ENCODE measurements at regions not wholly inside any gene's neighbourhood (a gene's known extent, or its start where the extent isn't known, plus 50 kb on each side); places are given as distances from the start of the nearest gene placed in this dataset.

DNA sequence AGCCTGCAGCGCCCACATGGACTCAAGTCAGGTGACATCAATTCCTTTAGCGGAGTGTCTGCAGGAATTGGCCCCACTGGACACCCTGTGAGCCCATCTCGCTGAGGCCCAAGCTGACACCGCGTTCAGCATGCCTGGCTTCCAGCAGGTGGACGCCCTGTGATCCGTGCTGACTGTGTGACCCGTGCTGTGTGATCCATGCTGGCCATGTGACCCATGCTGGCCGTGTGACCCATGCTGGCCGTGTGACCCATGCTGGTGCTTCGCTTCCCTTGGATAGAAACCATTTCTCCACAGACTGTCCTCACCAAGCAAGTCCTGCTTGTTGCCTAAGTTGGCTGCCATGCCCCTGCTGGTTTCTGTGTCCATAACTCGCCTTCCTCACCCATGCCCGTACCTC lies 392.1 kb downstream of the BRD1 start:
- no peak for DNase-seq (ENCODE audit: low read depth)

DNA sequence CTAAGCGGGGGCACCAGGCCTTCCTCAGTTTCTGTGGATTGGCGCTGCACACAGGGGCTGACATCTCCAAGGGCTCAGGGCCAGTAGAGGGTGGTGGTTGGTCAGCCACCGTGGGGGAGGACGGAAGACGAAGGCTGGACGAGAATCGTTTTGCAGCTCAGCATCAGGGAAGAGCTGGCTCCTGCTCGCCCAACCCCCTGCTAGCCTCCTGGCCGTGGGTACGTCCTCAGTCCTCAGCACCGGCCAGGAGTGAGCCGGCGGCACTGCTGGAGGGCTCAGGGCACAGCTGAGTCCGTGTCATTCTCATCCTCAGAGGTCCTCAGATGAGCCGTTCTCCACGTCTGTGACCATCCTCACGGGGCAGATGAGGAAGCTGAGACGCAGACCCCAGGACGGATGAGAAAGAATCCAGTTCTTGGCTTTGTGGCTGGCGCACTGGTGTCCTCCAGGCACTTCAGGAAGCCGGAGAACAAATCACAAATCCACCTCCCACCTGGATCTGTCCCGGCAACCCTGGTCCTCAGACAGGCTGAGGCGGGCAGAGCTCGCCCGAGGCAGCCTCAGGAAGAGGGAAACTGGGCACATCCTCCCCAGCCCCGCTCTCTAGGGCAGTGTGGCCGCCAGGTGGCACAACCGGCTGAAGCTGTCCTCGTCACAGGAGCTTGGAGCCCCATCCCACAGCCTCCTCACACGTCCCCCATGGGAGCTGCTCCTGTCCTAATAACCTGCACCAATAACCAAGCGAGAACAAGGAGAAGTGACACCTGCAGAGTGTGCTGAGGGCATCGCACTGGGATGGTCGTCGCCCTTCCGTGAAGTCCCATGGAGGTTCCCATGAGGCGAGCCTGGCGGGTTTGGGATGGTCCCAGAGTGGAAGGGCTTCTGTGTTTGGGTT lies 393.7 kb downstream of the BRD1 start:
- DNase-seq (ENCODE audit: low read depth), result no peak

DNA sequence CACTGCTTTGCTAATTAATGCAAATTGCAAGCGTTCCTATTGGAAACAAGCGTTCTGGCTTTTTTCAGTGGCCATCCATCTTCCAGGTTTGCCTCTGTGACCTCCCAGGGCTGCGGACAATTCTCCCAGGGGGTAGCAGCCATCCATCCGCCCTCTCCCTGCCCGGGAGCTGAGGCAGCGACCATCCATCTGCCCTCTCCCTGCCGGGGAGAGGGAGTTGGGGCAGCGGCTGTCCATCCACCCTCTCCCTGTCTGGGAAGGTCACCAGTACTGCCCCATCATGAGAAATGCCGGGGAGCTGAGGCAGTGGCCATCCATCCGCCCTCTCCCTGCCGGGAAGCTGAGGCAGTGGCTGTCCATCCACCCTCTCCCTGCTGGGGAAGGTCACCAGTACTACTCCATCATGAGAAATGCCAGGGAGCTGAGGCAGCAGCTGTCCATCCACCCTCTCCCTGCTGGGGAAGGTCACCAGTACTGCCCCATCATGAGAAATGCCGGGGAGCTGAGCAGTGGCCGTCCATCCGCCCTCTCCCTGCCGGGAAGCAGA lies 394.7 kb downstream of the BRD1 start:
- no peak for DNase-seq (ENCODE audit: low read depth)

DNA sequence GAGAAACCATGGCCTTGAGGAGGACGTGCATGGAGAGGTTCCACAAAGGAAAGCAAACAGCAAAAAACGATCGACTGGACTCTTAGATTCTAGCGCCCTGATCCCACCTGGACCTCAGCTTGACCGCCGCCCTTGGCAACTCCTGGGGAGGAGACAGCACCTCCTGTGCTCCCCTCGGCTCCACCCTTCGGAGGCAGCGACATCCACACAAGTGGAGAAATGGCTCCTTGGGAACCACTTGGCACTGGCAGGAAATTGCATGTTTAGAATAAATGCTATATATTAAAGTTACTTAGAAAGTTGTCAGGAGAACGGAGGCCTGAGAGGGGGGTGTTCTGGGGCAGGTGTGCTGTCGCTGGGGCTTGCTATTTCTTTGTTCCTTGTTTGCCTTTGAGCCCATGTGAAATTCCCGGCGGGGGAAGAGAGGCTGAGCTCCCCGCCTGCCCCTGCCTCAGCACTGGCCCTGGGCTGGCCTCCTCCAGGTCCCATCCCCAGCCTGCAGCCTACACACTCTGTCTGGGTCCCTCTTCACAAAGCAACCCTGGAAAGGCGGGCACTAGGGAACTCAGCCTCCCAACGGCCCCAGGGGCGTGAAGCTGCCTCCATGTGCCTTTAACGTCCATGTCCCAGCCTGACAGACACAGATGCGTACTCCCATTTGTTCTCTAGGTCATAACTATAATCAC lies 395.3 kb downstream of the BRD1 start:
- DNase-seq (ENCODE audit: low read depth), result no peak

DNA sequence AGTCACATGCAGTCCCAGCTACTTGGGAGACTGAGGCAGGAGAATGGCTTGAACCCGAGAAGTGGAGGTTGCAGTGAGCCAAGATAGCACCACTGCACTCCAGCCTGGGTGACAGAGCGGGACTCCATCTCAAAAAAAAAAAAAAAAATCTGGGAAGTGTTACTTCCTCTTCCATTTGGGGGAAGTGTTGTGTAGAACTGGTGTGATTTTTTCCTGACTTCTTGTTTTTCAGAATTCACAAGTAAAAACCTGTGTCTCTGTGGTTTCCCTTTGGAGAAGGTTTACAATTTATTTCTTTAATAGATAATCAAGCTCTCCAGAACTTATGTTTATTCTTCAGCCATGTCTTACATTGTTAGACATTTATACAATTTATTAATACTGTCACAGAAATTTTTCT lies 396.1 kb downstream of the BRD1 start:
- no peak for DNase-seq (ENCODE audit: low read depth)

DNA sequence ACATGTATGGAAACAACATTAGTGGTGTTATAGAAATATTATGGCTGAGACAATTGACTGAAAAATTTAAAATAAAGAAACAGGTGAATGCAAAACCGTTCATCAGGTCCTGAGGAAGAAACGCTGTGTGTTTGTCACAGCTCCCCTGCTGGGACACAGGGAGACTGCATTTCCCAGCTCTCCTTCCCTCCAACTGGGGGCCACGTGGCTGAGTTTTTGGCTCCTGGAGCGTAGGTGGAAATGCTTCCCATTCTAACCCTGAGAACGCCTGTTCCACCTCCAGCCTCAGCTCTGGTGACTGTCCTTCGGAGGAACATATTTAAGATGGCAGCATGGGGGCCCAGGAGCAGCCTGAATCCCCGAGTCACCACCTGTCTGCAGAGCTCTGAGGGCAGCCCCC lies 398.6 kb downstream of the BRD1 start:
- DNase-seq (ENCODE audit: low read depth), result no peak

DNA sequence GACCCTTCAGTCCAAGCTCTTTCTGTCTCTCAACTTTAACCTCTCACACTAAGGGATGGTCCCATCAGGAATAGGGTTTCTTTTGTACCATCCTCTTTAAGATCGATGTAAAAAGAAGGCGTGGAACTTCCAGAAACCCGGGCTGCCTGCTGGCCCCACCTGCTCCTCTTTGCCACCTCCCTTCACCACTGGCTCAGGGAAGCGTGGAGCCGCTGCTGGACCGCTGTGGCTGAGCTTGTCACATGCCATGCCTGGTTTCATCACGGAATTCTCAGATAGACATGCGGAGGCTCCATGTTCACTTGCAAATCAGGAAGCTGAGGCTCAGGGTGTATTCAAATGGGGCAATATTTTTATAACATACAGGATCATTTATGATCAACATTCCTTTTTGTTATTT lies 399.7 kb downstream of the BRD1 start:
- no peak for DNase-seq (ENCODE audit: low read depth)

DNA sequence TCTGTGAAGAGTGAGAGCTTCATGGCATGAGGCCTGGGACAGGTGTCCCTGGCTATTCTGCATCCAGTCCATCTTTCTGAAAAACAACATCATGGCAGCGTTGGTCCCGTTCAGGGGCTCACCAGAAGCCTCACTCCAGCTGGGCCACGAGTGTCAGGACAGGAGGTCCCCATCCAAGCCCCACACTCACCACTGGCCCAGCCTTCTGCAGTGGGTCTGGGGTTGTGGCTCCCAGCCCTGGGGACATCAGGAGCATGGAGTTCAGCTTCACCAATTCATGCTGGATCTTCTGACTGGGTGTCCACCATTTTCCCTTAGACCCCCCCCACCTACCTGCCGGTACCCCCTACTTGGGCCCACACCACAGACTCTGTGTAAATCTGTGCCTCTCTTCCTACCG lies 400.3 kb downstream of the BRD1 start:
- no peak for DNase-seq (ENCODE audit: low read depth)

DNA sequence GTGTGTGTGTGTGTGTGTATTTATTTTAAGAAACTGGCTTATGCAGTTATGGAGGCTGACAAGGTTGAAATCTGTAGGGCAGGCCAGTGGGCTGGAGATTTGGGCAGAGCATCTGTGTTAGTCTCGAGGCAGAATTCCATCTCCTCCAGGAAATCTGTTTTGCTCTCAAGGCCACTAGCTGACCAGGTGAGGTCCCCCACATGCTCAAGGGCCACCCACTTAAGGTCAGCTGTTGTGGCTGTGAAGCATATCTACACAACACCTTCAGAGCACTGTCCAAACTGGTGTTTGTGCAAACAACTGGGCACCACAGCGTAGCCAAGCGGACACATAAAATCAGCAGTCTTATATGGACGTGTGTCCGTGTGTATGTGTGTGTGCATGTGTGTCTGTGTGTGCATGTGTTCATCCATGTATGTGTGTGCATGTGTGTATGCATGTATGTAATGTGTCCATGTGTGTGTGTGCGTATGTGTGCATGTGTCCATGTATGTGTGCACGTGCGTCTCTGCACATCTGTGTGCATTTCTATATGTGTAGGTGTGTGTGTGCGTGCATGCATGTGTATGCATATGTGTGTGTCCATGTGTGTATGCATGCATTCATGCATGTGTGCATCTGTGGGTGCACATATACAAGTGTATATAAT lies 400.9 kb downstream of the BRD1 start:
- no peak for DNase-seq (ENCODE audit: low read depth)

DNA sequence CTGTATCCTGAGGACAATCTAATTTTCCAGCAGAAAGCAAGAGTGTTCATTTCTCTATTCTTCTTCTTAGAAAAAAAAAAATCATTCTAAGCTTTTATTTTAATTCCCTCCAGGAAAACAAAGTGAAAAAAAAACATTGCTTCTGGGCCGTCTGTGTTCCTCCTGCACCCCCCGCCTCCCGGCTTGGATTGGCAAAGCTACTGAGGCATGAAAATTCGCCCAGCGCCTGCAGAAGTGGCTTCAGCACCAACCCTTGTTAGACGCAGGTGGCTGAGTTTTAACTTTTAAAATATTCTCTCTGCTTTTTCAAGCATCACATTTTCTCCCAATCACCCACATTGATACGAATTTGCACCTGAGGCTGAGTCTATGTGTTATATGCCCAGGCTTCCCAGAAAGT lies 401.6 kb downstream of the BRD1 start:
- no peak for DNase-seq (ENCODE audit: low read depth)

DNA sequence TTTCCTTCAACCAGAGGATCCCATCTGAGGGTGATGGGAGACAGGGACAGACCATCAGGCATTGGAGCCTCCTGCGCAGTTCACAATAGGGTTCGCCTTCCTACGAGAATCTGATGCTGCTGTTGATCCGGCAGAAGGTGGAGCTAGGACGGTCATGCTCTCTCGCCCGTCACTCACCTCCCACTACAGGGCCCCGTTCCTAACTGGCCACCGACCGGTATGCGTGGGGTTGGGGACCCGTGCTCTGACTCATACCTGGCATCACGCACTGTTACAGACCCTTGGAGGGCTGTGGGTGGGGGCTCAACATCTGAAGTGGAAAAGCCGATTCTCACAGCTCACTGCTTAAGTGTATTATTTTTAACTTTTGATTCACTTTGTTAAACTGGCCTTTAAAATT lies 402.3 kb downstream of the BRD1 start:
- no peak for DNase-seq (ENCODE audit: low read depth)

DNA sequence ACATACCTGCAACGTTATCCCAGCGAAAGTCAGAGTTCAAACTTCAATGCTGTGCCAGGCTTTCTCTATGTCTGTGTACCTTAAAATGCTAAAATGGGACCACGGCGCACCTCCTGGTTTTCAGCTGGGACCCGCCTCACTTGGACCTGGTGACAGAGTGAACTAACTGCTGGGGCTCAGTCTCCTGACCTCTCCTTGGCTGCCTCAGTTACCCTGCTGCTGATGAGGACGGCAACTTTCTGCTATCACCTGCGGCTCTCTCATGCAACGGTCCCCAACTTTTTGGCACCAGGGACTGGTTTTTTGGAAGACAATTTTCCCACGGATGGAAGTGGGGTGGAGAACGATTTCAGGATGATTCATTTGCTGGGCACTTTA lies 402.8 kb downstream of the BRD1 start:
- DNase-seq (ENCODE audit: low read depth), result no peak

DNA sequence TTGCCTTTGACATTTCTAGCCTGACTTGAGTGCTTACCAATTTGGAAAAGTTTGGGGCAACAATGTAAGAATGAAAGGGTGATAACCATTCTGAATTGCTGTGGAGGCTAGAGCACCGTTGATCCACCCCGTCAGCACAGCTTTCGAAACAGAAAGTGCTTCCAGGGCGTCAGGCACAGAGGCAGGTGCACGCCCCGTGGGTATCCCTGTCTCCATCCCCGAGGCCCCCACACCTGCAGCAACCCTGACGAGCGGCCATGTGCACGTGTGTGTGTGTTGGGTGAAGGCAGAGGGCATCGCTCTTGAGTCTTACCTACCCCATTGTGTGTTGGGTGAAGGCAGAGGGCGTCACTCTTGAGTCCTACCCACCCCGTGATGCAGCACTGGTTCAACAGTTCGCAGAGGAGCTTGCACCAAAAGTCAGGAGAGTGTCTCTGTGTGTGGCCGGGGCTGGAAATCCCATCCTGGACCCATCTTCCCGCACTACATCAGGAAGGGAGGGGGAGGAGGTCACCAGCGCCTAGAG lies 404.5 kb downstream of the BRD1 start:
- no peak for DNase-seq (ENCODE audit: low read depth)

DNA sequence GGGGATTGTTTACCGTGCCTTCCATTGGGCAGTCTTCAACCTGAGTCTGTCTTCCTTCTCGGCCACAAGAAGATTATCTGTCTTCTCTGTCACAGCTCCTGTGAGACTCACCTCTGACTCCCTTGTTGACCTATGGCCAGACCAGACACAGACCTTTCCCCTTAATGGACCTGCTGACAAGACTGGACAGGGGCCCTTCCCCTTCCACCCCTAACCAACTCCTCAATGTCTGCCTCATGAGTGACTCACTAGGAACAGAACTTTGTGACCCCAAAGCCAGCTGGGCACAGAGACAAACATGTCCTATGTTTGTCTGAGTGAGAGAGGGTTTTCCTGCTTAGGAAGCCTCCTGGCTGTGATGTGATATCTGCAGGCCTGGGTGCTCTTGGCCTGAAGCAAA lies 405.0 kb downstream of the BRD1 start:
- DNase-seq (ENCODE audit: low read depth), result no peak

DNA sequence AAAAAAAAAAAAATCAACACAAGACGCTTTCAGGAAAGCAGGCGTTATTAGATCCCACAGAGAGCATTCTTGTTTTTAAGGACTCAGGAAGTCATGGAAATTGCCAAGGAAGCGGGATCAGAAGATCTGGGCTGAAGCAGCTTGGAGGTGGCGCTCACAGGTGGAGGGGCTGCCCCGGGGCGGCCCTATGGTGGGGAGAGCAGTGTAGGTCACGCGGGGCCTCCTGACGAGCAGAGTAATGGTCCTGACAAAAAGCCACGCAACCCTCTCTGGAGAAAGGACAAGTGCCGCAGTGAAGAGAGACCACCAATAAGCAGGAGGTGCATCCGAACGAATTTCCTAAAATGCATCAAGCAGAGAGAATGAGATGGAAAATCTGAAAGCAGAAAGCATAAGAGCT lies 407.0 kb downstream of the BRD1 start:
- DNase-seq (ENCODE audit: low read depth), result no peak

DNA sequence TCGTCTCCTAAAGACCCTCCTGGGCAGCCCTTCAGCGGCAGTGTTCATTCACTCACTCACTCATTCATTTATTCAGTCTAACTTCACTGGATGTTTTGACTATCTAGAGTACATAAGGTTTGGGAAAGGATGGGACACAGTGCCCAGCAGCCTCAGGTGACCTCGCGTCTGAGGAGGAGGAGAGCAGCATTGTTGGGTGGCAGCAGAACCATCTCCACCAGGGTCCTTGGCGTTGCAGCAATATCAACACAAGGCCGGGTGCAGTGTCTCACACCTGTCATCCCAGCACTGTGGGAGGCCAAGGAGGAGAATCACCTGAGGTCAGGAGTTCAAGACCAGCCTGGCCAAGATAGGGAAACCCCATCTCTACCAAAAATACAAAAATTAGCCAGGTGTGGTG lies 408.0 kb downstream of the BRD1 start:
- DNase-seq (ENCODE audit: low read depth), result no peak

DNA sequence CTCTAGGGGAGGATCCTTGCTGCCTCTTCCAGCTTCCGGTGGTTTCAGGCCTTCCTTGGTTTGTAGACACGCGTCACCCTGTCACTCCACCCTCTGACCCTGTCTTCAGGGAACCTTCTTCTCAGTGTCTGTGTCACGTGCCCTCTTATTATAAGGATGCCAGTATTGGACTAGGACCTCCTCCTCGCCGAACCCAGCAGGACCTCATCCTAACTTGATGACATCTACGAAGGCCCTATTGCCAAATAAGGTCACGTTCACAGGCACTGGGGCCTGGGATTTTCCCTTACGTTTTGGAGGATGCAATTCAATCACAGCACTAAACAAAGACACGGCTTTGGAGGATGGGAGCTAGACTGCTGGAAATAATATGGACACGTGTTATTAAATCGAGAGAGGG lies 408.7 kb downstream of the BRD1 start:
- DNase-seq (ENCODE audit: low read depth), result no peak

DNA sequence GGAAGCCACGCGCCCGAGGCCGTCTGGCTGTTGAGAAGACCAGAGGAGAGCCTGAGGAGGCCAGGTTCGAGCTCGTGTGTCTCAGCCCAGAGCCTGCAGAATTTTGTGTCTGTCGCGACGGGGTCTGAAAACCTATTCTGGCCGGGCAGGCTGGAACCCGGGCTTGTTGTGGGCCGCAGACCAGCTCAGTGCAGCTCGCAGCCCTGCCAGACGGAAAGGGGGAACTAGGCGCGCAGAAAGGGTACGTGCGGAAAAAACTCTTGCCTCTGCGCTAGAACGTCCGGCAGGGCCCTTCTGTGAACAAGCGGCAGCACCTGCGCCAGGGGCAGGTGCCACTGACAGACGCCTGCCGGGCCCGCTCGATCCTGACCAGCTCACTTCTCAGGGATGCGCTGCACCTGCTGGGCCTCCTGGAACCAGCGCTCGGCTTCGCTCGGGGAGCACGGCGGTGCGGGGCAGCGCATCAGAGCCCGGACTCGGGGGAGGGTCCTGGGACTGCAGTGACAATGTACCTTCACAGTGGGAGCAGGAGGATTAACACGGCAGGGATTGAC lies 409.3 kb downstream of the BRD1 start:
- DNase-seq (ENCODE audit: low read depth), result no peak

DNA sequence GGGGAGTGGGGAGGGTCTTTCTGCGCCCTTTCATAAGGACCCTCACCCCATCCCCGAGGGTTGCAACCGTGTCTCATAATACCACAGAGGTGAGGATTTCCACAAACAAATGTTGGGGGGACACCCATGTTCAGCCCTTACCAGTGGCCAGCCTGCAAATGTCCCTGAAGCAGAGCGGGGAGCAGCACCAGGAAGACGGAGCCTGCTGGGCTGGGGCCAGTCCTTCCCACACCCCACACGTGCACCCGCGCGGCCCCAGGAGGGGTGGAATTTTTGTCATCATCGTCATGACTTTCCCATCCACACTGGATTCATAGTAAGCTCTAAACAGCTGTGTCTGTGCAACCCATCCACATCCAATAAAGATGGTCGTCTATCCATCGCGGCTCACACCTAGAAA lies 409.8 kb downstream of the BRD1 start:
- no peak for DNase-seq (ENCODE audit: low read depth)

DNA sequence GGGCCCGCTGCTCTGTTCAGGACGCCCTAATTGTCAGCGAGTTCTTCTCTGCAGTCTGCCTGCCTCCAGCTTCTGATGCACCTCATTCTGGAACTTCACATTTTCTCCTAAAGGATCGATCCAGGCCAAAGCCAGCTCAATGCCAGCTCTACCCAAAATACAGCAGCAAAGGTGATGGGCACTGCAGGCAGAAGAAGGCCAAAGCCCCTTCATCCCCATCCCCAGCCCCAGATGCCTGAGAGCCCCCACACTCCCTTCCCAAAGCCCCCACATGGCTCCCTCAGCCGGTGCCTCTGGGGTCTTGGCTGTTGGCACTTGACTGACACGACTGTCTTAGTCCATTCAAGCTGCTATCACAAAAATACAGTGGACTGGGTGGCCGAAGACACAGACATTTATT lies 410.3 kb downstream of the BRD1 start:
- no peak for DNase-seq (ENCODE audit: low read depth)

DNA sequence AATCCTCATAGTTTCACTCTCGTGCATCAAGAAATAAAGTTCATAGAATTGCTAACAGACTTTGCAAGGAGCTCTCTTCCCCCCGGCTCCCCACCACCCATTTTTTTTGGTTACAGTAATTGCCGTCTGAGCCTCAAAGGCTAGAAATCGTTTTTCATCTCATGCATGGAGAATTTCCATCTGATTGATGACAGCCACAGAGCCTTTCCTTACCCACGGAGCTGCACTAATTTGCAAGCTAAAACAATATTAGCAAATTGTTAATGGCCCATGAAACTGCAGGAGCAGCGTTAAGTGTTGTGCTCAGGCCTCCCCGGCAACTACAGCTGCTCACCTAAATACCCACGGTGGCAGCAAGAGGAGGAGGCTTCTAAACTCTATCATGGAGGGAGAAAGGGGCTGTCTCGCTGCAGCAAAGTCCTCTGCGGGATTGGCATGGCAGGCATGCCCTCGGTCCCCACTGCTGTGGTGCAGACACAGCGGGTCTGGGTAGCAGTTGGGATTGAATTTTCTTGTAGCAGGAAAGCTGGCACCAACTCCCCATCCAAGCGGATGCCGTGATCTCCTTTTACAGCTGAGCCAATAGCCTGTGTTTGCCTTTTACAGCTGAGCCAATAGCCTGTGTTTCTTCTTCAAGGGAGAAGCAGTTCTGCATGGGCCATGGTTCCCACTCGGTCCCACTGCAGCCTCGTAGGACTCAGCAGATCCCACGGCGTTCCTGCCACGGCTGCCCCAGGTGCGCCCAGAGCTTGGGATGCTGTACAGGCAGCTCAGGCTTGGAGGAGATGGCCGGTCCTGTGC lies 412.3 kb downstream of the BRD1 start:
- DNase-seq (ENCODE audit: low read depth), result no peak

DNA sequence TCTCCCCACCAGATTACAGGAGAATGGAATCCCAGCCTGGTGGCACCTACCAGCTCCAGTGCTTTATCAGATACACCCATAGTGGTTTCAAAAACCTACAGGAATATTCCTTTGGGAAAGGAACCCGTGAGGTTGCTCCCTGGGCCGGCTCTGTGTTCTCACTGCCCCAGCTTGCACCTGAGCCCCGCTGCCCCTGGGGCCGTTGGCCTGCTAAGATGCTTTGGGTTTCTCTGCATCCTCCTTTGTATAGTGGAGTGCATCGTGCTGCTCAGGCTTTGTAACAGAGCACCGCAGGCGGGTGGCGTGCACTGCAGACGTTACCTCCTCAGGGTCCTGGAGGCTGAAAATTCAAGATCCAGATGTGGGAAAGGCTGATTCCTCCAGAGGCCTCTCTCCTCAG lies 414.1 kb downstream of the BRD1 start:
- DNase-seq (ENCODE audit: low read depth), result no peak
